ENCODE measurements at regions not wholly inside any gene's neighbourhood (a gene's known extent, or its start where the extent isn't known, plus 50 kb on each side); places are given as distances from the start of the nearest gene placed in this dataset.
"Not testable (repeated sequence)": the region's sequence is repeated elsewhere in the genome, so short reads cannot be mapped to it uniquely, and the experiment has no call there.

- ATAC-seq (no peak), DNase-seq (ENCODE audit: low spot score in 2 of 2) (no peak)
- no peaks in the 10 kb centered on the region for H3K36me3 Mint-ChIP-seq
- H3K9me3 Mint-ChIP-seq, result no peaks in the 10 kb centered on the region
- no peak overlapping the region for H3K27ac Mint-ChIP-seq
Observed at GRCh38 chr13:109333893-109334651, 452.3 kb downstream of the IRS2 start.

GRCh38 chr13:109332506-109333499 lies 453.6 kb downstream of the IRS2 start:
- Mint-ChIP-seq H3K36me3 (no peaks in the 10 kb centered on the region), H3K27ac (no peak overlapping the region), H3K9me3 (no peaks in the 10 kb centered on the region)
- DNase-seq (ENCODE audit: low spot score in 2 of 2), result no peak
- no peak for ATAC-seq

DNA sequence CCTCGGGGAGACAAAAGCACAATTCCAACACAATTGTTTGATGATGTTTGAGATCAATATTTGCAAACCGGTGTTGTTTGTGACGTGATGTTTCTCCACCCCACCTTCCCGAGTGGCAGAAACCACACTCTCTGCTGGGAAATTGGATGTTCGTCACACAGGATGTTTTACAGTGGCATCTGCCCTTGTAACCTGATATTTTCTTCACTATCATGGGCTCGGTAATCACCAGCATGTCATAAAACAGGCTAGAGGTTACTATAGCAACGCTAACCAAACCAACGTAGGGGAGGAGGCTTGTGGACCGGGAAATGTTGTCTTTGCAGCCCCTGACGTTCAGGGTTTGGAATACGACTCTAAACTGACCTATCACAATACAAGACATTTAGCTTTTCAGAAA lies 454.5 kb downstream of the IRS2 start:
- H3K27ac Mint-ChIP-seq, result no peak overlapping the region
- no peak for DNase-seq (ENCODE audit: low spot score in 2 of 2)
- no peak for ATAC-seq
- H3K36me3 Mint-ChIP-seq, result no peaks in the 10 kb centered on the region
- no peaks in the 10 kb centered on the region for H3K9me3 Mint-ChIP-seq

DNA sequence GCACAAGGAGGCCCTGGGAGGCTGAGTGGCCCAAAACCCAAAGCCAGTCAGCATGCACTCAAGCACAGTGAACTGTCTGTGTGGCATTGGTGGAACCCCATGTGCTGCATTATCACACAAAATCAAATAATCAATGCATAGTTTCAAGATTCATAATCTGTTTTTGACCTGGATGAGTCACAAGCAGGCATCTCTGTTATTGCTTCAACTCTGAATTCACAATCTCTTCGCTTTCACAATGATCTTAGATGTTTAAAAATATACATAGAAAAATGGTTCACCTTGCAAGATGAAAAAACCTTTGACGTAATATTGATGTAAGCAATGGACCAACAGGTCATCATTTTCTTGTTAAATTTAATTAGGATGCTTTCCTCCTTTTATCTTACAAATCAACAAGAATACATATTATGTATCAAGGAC lies 455.4 kb downstream of the IRS2 start:
- DNase-seq (ENCODE audit: low spot score in 2 of 2) (no peak), ATAC-seq (no peak)
- no peaks in the 10 kb centered on the region for H3K9me3 Mint-ChIP-seq

GRCh38 chr13:109330123-109330522 lies 456.3 kb downstream of the IRS2 start:
- DNase-seq (ENCODE audit: low spot score in 2 of 2) (no peak), ATAC-seq (no peak)
- H3K27ac Mint-ChIP-seq, result no peak overlapping the region
- H3K9me3 Mint-ChIP-seq, result no peaks in the 10 kb centered on the region
- H3K36me3 Mint-ChIP-seq, result no peaks in the 10 kb centered on the region

More for the DNA sequence above, 455.4 kb downstream of the IRS2 start:
- Mint-ChIP-seq H3K36me3 (no peaks in the 10 kb centered on the region), H3K27ac (no peak overlapping the region)

GRCh38 chr13:109329175-109329574 lies 457.2 kb downstream of the IRS2 start:
- DNase-seq (ENCODE audit: low spot score in 2 of 2) (no peak), ATAC-seq (no peak)
- H3K27ac Mint-ChIP-seq, result no peak overlapping the region
- no peaks in the 10 kb centered on the region for H3K9me3 Mint-ChIP-seq
- H3K36me3 Mint-ChIP-seq, result no peaks in the 10 kb centered on the region

- ATAC-seq, result no peak
- Mint-ChIP-seq H3K27ac (no peak overlapping the region), H3K9me3 (peaks cover 0 to 5% of the 10 kb centered on the region in 2 donors), H3K36me3 (no peaks in the 10 kb centered on the region)
- no peak for DNase-seq (ENCODE audit: low spot score in 2 of 2)
Observed at GRCh38 chr13:109326601-109327000, 459.8 kb downstream of the IRS2 start.

DNA sequence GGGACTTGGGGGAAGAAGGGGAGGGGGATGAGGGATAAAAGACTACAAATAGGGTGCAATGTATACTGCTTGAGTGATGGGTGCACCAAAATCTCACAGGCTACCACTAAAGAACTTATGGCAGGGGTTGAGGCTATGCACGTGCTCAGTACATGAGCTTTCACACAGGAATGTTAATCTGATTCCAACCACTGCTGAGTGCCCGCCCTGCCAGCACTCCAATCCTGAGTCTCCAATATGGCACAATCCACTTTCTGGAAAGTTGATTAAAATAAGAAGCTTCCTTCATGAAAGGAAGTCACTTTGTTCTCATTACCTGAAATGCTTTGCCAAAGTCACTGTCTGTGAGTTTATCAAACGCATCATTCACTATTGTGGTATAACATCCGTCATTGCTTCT lies 463.0 kb downstream of the IRS2 start:
- H3K27ac Mint-ChIP-seq, result no peak overlapping the region
- no peak for ATAC-seq
- peaks cover 0 to under 1% of the 10 kb centered on the region in 2 donors for H3K36me3 Mint-ChIP-seq

GRCh38 chr13:109318945-109319590 lies 467.3 kb downstream of the IRS2 start:
- ATAC-seq (no peak), DNase-seq (ENCODE audit: low spot score in 2 of 2) (no peak)
- H3K36me3 Mint-ChIP-seq, result peaks cover 0 to 9% of the 10 kb centered on the region in 2 donors
- H3K9me3 Mint-ChIP-seq, result peaks cover 11 to 15% of the 10 kb centered on the region in 2 donors
- no peak overlapping the region for H3K27ac Mint-ChIP-seq

More for the DNA sequence above, 463.0 kb downstream of the IRS2 start:
- DNase-seq (ENCODE audit: low spot score in 2 of 2), result no peak
- peaks cover 4 to 8% of the 10 kb centered on the region in 2 donors for H3K9me3 Mint-ChIP-seq

DNA sequence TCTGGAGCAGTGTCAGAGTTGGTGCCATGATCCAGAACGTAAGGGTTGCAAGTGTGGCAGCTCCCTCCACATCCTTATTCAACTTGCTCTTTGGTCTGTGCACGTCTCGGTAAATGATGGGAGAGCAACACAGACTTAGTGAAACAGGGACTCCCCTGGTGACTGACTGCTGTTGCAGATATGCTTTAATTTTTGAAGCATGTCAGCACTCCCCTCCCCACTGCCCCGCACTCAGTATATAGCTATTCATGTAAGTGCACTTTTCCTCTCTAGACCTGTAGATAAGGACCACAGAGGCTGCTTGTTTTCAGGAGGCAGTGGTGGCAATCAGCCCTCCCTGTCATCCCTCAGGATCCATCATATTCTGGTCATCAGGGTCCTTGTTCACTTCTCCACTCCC lies 470.9 kb downstream of the IRS2 start:
- Mint-ChIP-seq H3K27ac (no peak overlapping the region), H3K9me3 (peaks cover 11% of the 10 kb centered on the region in 2 donors), H3K36me3 (peaks cover 0 to 9% of the 10 kb centered on the region in 2 donors)
- no peak for ATAC-seq
- DNase-seq (ENCODE audit: low spot score in 2 of 2), result no peak

GRCh38 chr13:109314101-109314500 lies 472.3 kb downstream of the IRS2 start:
- H3K9me3 Mint-ChIP-seq, result peaks cover 6 to 7% of the 10 kb centered on the region in 2 donors
- no peak for DNase-seq (ENCODE audit: low spot score in 2 of 2)
- no peak overlapping the region for H3K27ac Mint-ChIP-seq
- peaks cover 0 to 9% of the 10 kb centered on the region in 2 donors for H3K36me3 Mint-ChIP-seq
- ATAC-seq, result no peak

DNA sequence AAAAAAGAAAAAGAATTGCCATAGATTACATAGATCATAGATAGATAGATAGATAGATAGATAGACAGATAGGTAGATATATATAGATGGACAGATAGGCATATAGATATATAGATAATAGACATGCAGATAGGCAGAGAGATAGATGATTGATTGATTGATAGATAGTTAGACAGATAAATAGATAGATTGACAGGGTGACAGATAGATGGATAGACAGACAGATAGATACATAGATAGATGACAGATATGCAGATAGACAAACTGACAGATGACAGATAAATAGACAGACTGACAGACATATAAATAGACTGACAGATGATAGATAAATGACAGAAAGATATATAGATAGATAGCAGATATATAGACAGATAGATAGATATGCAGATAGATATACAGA lies 474.0 kb downstream of the IRS2 start:
- Mint-ChIP-seq H3K9me3 (peaks cover 5 to 6% of the 10 kb centered on the region in 2 donors), H3K27ac (no peak overlapping the region), H3K36me3 (peaks cover 0 to 5% of the 10 kb centered on the region in 2 donors)
- no peak for ATAC-seq
- no peak for DNase-seq (ENCODE audit: low spot score in 2 of 2)

GRCh38 chr13:109311431-109311976 lies 474.9 kb downstream of the IRS2 start:
- not testable (repeated sequence) for ATAC-seq; H3K36me3 Mint-ChIP-seq; DNase-seq (ENCODE audit: low spot score in 2 of 2); H3K27ac Mint-ChIP-seq; H3K9me3 Mint-ChIP-seq

GRCh38 chr13:109309625-109310363 lies 476.6 kb downstream of the IRS2 start:
- Mint-ChIP-seq H3K36me3 (no peaks in the 10 kb centered on the region), H3K27ac (no peak overlapping the region), H3K9me3 (no peaks in the 10 kb centered on the region)
- DNase-seq (ENCODE audit: low spot score in 2 of 2) (no peak), ATAC-seq (no peak)

DNA sequence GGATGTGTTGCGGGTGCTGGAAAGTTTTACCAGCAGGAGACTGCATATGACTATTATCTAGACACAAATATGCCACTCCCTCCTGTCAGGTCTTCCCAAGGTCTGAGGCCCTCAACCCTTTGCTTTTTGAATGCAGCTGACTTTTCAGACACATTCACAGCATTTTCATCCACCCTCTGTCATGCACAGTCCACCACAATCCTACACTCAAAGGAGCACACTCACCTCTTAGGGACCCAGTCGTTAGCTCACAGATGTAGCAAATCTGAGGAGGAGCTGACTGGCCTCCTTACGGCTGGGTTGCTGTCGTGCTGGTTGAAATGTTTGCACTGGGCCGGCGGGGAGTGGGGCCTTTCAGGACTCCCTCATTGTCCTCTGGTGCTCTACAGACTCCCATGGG lies 479.4 kb downstream of the IRS2 start:
- Mint-ChIP-seq H3K27ac (no peak overlapping the region), H3K36me3 (no peaks in the 10 kb centered on the region), H3K9me3 (no peaks in the 10 kb centered on the region)
- no peak for ATAC-seq
- no peak for DNase-seq (ENCODE audit: low spot score in 2 of 2)

GRCh38 chr13:109301726-109302125 lies 484.7 kb downstream of the IRS2 start:
- Mint-ChIP-seq H3K36me3 (no peaks in the 10 kb centered on the region), H3K9me3 (no peaks in the 10 kb centered on the region), H3K27ac (no peak overlapping the region)
- ATAC-seq (no peak), DNase-seq (ENCODE audit: low spot score in 2 of 2) (no peak)

Data from activated naive CD4-positive, alpha-beta T cell treated with anti-CD3 and anti-CD28 coated beads, Interleukin-2, amount 50 U/mL, for 72 hours (primary cell).